Caco-2 (cell line): ENCODE measurements at regions not wholly inside any gene's neighbourhood (a gene's known extent, or its start where the extent isn't known, plus 50 kb on each side); places are given as distances from the start of the nearest gene placed in this dataset.

Experiments
- BruUV-seq: library from RNA; stranded (reverse); fragments of 400-500 nt; replicated peaks from 2 replicates; lab custom pipeline; 2021; lab: Mats Ljungman, UMichigan
- CTCF ChIA-PET: fragments of 300-600 bp; sonication (Branson Sonifier 250); formaldehyde crosslinking; loops from one replicate; lab custom pipeline; 2022; ENCODE audit warnings: antibody characterized with exemption; lab: Charles Lee
- POLR2A ChIA-PET: fragments of 300-600 bp; sonication (Branson Sonifier 250); formaldehyde crosslinking; loops from one replicate; lab custom pipeline; 2022; ENCODE audit warnings: antibody characterized with exemption; lab: Charles Lee
- DNase-seq, 2 experiments: peaks; one replicate each; pipeline versions ENCODE4 v3.0.0 to v3.0.0-alpha.2; 2020 to 2022
- H3K27me3 ChIP-seq: replicated peaks from 2 replicates; pipeline ENCODE4 v1.6.0; 2011; ENCODE audit warnings: low read length; ENCODE audit not compliant: control insufficient read depth, insufficient read depth
- H3K36me3 ChIP-seq: 2 replicates; pipeline ENCODE4 v1.5.1; 2011; ENCODE audit warnings: low read length; ENCODE audit not compliant: control insufficient read depth, insufficient read depth
- H3K4me1 ChIP-seq: fragments of 250-450 bp; sonication (Bioruptor Pico); 2 replicates; pipeline ENCODE4 v1.5.1; 2020; ENCODE audit warnings: mild to moderate bottlenecking
- H3K4me3 ChIP-seq: 2 replicates; pipeline ENCODE4 v1.5.1; 2011; ENCODE audit warnings: low read depth, mild to moderate bottlenecking, control low read depth, low read length
- H3K9me3 ChIP-seq: fragments of 250-450 bp; sonication (Bioruptor Pico); 2 replicates; pipeline ENCODE4 v1.5.1; 2020; ENCODE audit warnings: mild to moderate bottlenecking, moderate library complexity
- H3K27ac Mint-ChIP-seq: one replicate; pipeline ENCODE4 v1.8.0; 2022; ENCODE audit warnings: mixed read lengths; ENCODE audit not compliant: unreplicated experiment
- H3K27me3 Mint-ChIP-seq: one replicate; pipeline ENCODE4 v1.8.0; 2022; ENCODE audit warnings: mixed read lengths; ENCODE audit not compliant: insufficient read depth, unreplicated experiment
- H3K36me3 Mint-ChIP-seq: one replicate; pipeline ENCODE4 v1.8.0; 2022; ENCODE audit warnings: mild to moderate bottlenecking, mixed read lengths; ENCODE audit not compliant: insufficient read depth, unreplicated experiment
- H3K4me1 Mint-ChIP-seq: one replicate; pipeline ENCODE4 v1.8.0; 2022; ENCODE audit warnings: low read depth, mixed read lengths; ENCODE audit not compliant: unreplicated experiment
- H3K4me3 Mint-ChIP-seq: one replicate; pipeline ENCODE4 v1.8.0; 2022; ENCODE audit warnings: mild to moderate bottlenecking, moderate library complexity, mixed read lengths; ENCODE audit not compliant: unreplicated experiment
- H3K9me3 Mint-ChIP-seq: one replicate; pipeline ENCODE4 v1.8.0; 2022; ENCODE audit warnings: mixed read lengths; ENCODE audit not compliant: unreplicated experiment
- CTCF ChIP-seq, 2 experiments: fragments of 200-600 bp in 1 of 2; IDR thresholded peaks; 1 replicate in 1 of 2; 2 replicates in 1 of 2; pipeline versions ENCODE4 v1.5.1 to v1.8.0; 2011 to 2022; ENCODE audit warnings: antibody characterized with exemption in 1 of 2, control low read depth in 1 of 2, inconsistent platforms in 1 of 2, low read depth in 1 of 2, low read length in 1 of 2, mild to moderate bottlenecking in 1 of 2, moderate library complexity in 1 of 2; ENCODE audit not compliant: insufficient read depth in 1 of 2, severe bottlenecking in 1 of 2, unreplicated experiment in 1 of 2
- intact Hi-C: fragments of 100-400 bp; cut with micrococcal nuclease; formaldehyde crosslinking; loops from one replicate; pipeline ENCODE4 v1.10.0; 2022; ENCODE audit not compliant: unreplicated experiment

GRCh38 chr2:16828828-16829160, 163.2 kb upstream of the CYRIA start:
- no peak for DNase-seq
- Mint-ChIP-seq H3K4me1 (no peaks in the 10 kb centered on the region), H3K9me3 (no peaks in the 10 kb centered on the region), H3K36me3 (no peaks in the 10 kb centered on the region), H3K27me3 (peaks cover 9% of the 10 kb centered on the region), H3K4me3 (no peak overlapping the region), H3K27ac (no peak overlapping the region)
- Histone ChIP-seq H3K4me3 (no peak overlapping the region), H3K36me3 (no peaks in the 10 kb centered on the region), H3K9me3 (no peaks in the 10 kb centered on the region; the same call in 1 of the 2 replicates), H3K4me1 (no peaks in the 10 kb centered on the region), H3K27me3 (no peaks in the 10 kb centered on the region)
- intact Hi-C loops: no loop called here
- BruUV-seq: no TSS peak
- ChIA-PET CTCF (no interaction called here), POLR2A (no interaction called here)
- TF ChIP-seq CTCF (IDR thresholded peaks at IDR 0.05; ENCODE audit: insufficient read depth in 1 of 2, low read depth in 1 of 2, low read length in 1 of 2, severe bottlenecking in 1 of 2, unreplicated experiment in 1 of 2): no peak

DNA sequence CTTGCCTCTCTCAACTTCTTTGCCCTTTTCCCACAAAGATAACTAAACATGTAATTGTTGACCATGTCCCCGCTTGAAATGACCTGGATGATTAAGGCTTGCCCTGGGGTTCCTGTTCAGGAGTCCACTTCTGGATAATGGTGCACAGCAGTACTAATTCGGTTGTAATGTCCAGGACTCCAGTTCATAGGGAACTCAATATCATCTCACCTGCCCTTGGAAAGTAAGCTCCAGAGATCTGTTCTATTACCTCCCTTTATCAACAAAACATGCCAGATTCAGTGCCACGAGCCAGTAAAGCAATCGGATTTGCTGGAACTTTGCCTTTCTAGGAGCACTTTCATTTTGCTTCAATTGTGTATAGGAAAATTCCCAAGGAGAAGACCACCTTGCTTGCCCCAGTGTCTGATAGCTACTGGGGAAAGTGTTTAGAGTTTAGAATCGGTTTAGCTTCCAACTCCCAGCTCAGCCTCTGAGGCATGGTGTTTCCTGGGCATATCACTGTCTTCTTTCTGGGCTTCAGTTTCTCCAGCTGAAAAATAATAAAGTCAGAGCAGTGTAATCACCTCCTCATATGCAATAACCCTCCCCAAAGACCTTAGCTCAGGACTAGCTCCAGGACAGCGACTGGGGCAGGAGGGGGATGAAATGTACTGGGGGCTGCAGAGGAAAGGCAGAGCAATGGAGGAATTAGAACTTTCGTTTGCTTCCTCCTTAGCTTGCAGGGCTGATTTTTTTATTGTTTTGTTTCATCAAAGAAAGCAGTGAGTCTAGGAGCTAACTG, 162.6 kb upstream of the CYRIA start:
- Mint-ChIP-seq H3K4me3 (no peak overlapping the region), H3K27me3 (peaks cover 9% of the 10 kb centered on the region), H3K27ac (no peak overlapping the region), H3K36me3 (no peaks in the 10 kb centered on the region), H3K4me1 (no peaks in the 10 kb centered on the region), H3K9me3 (no peaks in the 10 kb centered on the region)
- no peaks in the 10 kb centered on the region for H3K36me3 ChIP-seq
- no peaks in the 10 kb centered on the region for H3K4me1 ChIP-seq
- no TSS peak for BruUV-seq
- CTCF ChIA-PET: no interaction called here
- POLR2A ChIA-PET: no interaction called here
- intact Hi-C loops: no loop called here
- no peak for TF ChIP-seq CTCF (IDR thresholded peaks at IDR 0.05; ENCODE audit: insufficient read depth in 1 of 2, low read depth in 1 of 2, low read length in 1 of 2, severe bottlenecking in 1 of 2, unreplicated experiment in 1 of 2)
- no peak overlapping the region for H3K4me3 ChIP-seq
- DNase-seq: no peak
- no peaks in the 10 kb centered on the region; the same call in 1 of the 2 replicates for H3K9me3 ChIP-seq
- no peaks in the 10 kb centered on the region for H3K27me3 ChIP-seq

- ChIA-PET POLR2A (no interaction called here), CTCF (no interaction called here)
- no peaks in the 10 kb centered on the region for H3K9me3 Mint-ChIP-seq
- Histone ChIP-seq H3K27me3 (no peaks in the 10 kb centered on the region), H3K4me3 (no peak overlapping the region), H3K4me1 (no peaks in the 10 kb centered on the region), H3K9me3 (no peaks in the 10 kb centered on the region), H3K36me3 (no peaks in the 10 kb centered on the region)
- no peaks in the 10 kb centered on the region for H3K36me3 Mint-ChIP-seq
- H3K27ac Mint-ChIP-seq: no peak overlapping the region
- no peak for DNase-seq
- no peaks in the 10 kb centered on the region for H3K4me1 Mint-ChIP-seq
- no TSS peak for BruUV-seq
- H3K4me3 Mint-ChIP-seq: no peak overlapping the region
- H3K27me3 Mint-ChIP-seq: peaks cover 6% of the 10 kb centered on the region
- no peak for TF ChIP-seq CTCF (IDR thresholded peaks at IDR 0.05; ENCODE audit: insufficient read depth in 1 of 2, low read depth in 1 of 2, low read length in 1 of 2, severe bottlenecking in 1 of 2, unreplicated experiment in 1 of 2)
- intact Hi-C loops: no loop called here
Observed at GRCh38 chr2:16824472-16824871, 158.8 kb upstream of the CYRIA start.
